ENCODE measurements at regions not wholly inside any gene's neighbourhood (a gene's known extent, or its start where the extent isn't known, plus 50 kb on each side); places are given as distances from the start of the nearest gene placed in this dataset.

DNA sequence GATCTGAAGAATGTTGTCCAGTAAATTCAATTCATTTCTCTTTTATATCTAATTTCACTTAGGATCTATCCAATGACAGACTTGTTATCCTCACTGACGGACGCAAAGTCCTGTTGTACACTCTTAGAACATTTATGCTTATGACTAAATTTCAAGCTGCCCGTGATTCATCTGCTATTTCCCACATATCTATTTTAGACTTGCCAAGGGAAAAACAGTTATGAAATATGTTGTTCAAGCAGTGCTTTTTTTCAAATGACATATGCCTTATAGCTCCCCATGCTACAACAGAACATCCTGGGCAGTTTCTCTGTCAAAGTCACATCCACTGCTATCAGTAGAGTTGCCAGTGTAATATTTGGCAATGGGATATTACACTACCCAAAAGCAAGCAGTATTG, 94.2 kb upstream of the CBLN2 start:
- Histone ChIP-seq H3K9me3 (no peaks in the 10 kb centered on the region), H3K4me3 (no peak overlapping the region), H3K27me3 (peaks cover 0 to 6% (median 0%) of the 10 kb centered on the region in 7 donors), H3K27ac (no peak overlapping the region), H3K4me1 (no peaks in the 10 kb centered on the region), H3K36me3 (no peaks in the 10 kb centered on the region)
- DNase-seq (no peak), ATAC-seq (no peak)
- intact Hi-C loops (cut with DNase I), result no loop called here
- TF ChIP-seq, protein P1, sequence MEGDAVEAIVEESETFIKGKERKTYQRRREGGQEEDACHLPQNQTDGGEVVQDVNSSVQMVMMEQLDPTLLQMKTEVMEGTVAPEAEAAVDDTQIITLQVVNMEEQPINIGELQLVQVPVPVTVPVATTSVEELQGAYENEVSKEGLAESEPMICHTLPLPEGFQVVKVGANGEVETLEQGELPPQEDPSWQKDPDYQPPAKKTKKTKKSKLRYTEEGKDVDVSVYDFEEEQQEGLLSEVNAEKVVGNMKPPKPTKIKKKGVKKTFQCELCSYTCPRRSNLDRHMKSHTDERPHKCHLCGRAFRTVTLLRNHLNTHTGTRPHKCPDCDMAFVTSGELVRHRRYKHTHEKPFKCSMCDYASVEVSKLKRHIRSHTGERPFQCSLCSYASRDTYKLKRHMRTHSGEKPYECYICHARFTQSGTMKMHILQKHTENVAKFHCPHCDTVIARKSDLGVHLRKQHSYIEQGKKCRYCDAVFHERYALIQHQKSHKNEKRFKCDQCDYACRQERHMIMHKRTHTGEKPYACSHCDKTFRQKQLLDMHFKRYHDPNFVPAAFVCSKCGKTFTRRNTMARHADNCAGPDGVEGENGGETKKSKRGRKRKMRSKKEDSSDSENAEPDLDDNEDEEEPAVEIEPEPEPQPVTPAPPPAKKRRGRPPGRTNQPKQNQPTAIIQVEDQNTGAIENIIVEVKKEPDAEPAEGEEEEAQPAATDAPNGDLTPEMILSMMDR (IDR thresholded peaks at IDR 0.05), result no peak
- WGBS, 2 donors, result 78% methylated on average over 3 of the region's 3 CpGs

DNA sequence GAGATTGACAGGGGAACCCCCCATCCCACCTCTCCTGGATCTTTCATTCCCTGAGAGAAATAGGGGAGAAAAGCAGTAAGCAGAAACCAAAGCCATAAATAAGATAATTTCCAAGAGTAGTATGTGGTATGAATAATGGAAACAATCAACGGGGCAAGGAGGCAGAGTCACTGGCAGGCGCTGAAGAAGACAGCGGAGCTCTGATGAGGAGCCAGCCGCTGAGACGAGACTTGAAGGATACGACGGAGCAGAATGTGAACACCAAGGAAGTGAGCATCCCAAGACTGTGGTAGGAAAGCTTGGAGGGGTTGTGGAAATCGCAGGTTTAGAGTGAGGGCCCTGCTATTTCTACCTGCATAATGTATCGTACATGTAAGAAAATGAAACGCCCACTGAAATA, 93.6 kb upstream of the CBLN2 start:
- intact Hi-C loops (cut with DNase I), result no loop called here
- DNase-seq (no peak), ATAC-seq (no peak)
- Histone ChIP-seq H3K27me3 (peaks cover 0 to under 1% (median 0%) of the 10 kb centered on the region in 7 donors), H3K4me1 (no peaks in the 10 kb centered on the region), H3K4me3 (no peak overlapping the region), H3K36me3 (no peaks in the 10 kb centered on the region), H3K27ac (no peak overlapping the region), H3K9me3 (no peaks in the 10 kb centered on the region)
- TF ChIP-seq, protein P1 (IDR thresholded peaks at IDR 0.05), result no peak
- WGBS, 2 donors, result 84 to 85% methylated on average over 10 of the region's 10 CpGs

DNA sequence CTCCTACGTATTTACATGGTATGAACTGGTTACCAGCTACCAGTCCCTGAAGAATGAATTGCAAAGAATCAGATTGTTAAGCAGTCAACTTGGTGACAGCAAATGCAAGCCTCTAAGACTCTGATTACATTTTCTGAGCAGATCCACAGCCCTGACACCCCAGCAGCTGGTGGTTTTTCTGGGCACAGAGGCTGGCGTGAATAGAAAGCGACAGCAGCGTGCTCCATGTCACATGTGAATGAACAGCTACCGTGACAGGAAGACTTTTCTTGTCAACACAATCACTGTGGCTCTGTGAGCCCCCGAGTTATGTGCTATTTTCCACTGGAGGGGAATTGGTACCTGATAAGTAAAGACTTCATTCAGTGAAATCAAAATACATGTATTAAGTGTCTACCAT, 93.2 kb upstream of the CBLN2 start:
- intact Hi-C loops (cut with DNase I), result no loop called here
- WGBS, 2 donors, result 34 to 38% methylated on average over 6 of the region's 6 CpGs

DNA sequence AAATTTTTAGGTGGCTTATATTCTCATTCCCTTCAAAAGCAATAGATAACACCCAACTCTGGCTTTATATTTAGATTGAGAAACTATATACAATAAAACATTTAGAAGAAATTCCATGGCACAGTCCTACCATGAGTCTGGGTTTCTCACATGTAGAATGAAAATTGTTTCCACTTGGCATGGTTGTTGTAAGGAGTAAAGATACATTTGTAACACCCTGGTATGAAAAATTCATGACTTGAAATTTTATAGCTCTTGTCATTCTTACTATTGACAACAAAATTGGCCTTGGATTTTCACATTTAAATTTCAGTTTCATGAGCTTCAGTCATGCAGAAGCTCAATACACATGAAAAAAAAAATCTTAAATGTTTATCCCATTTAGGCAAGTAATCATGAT, 92.5 kb upstream of the CBLN2 start:
- Histone ChIP-seq H3K27ac (no peak overlapping the region), H3K36me3 (no peaks in the 10 kb centered on the region), H3K4me1 (no peaks in the 10 kb centered on the region), H3K4me3 (no peak overlapping the region), H3K27me3 (no peaks in the 10 kb centered on the region), H3K9me3 (no peaks in the 10 kb centered on the region)
- ATAC-seq (no peak), DNase-seq (no peak)
- TF ChIP-seq, protein P1 (IDR thresholded peaks at IDR 0.05), result no peak
- intact Hi-C loops (cut with DNase I), result no loop called here

More for the DNA sequence above, 93.2 kb upstream of the CBLN2 start:
- no peaks in the 10 kb centered on the region for H3K27me3 ChIP-seq
- no peaks in the 10 kb centered on the region for H3K4me1 ChIP-seq
- DNase-seq (no peak), ATAC-seq (no peak)
- H3K27ac ChIP-seq, result no peak overlapping the region
- TF ChIP-seq, protein P1 (IDR thresholded peaks at IDR 0.05), result no peak
- H3K9me3 ChIP-seq, result no peaks in the 10 kb centered on the region
- no peaks in the 10 kb centered on the region for H3K36me3 ChIP-seq
- H3K4me3 ChIP-seq, result no peak overlapping the region

DNA sequence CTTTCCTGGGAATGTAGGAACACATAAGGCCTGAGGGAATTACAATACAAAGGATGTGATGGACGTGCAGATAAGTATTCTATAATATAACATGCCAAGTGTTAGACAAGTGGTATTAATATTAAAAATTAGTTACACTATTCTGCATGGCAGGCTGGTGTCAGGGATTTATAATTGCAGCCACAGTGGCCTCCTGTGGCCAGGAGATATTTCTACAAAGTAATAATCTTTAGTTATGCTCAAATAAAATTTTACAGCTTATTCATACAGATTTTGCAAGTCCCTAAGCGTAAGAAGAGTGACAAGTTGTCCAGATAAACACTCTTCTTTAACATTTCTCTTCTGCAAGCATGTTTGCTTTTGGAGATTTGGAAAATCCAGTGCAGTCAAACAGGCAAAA, 90.4 kb upstream of the CBLN2 start:
- H3K27ac ChIP-seq, result no peak overlapping the region
- DNase-seq (no peak), ATAC-seq (no peak)
- no peak overlapping the region for H3K4me3 ChIP-seq
- no peaks in the 10 kb centered on the region for H3K36me3 ChIP-seq
- no peaks in the 10 kb centered on the region for H3K27me3 ChIP-seq
- no peaks in the 10 kb centered on the region for H3K9me3 ChIP-seq
- no peaks in the 10 kb centered on the region for H3K4me1 ChIP-seq
- intact Hi-C loops (cut with DNase I), result no loop called here
- TF ChIP-seq, protein P1 (IDR thresholded peaks at IDR 0.05), result no peak
- WGBS, 2 donors, result 57 to 60% methylated on average over 2 of the region's 2 CpGs
